SU-DHL-6 (cell line): ENCODE measurements at regions not wholly inside any gene's neighbourhood (a gene's known extent, or its start where the extent isn't known, plus 50 kb on each side); places are given as distances from the start of the nearest gene placed in this dataset.

Source experiments
- H2AFZ ChIP-seq: fragments of 200-600 bp; sonication (generic); 2 replicates; pipeline ENCODE4 v1.6.1; 2014; ENCODE audit warnings: low read depth, mild to moderate bottlenecking, moderate library complexity, mixed read lengths, antibody characterized with exemption, low read length; ENCODE audit not compliant: severe bottlenecking
- H3F3A ChIP-seq: fragments of 200-600 bp; shearing (Covaris generic); 2 replicates; pipeline ENCODE4 v1.6.0; 2016; ENCODE audit warnings: antibody characterized with exemption, mild to moderate bottlenecking; ENCODE audit not compliant: insufficient read depth
- H3K27ac ChIP-seq: fragments of 200-600 bp; sonication (generic); 2 replicates; pipeline ENCODE4 v1.5.1; 2016; ENCODE audit warnings: low read depth, mild to moderate bottlenecking, low read length, moderate library complexity, mixed read lengths
- H3K27me3 ChIP-seq: fragments of 200-600 bp; sonication (generic), shearing (Covaris generic); 2 replicates; pipeline ENCODE4 v1.6.0; 2014; ENCODE audit warnings: mild to moderate bottlenecking, low read length
- H3K36me3 ChIP-seq: fragments of 200-600 bp; sonication (generic); 2 replicates; pipeline ENCODE4 v1.6.1; 2014; ENCODE audit warnings: mild to moderate bottlenecking, low read length, mixed read lengths
- H3K4me2 ChIP-seq: fragments of 300-600, 200-600 bp; shearing (Covaris generic), sonication (generic); 2 replicates; pipeline ENCODE4 v1.6.0; 2014; ENCODE audit warnings: low read length, low read depth, mild to moderate bottlenecking; ENCODE audit not compliant: poor library complexity, severe bottlenecking
- H3K4me3 ChIP-seq: fragments of 200-600 bp; sonication (generic); 2 replicates; pipeline ENCODE4 v1.5.1; 2014; ENCODE audit warnings: antibody characterized with exemption, low read length, mild to moderate bottlenecking, mixed read lengths; ENCODE audit not compliant: insufficient read depth, poor library complexity, severe bottlenecking
- H3K79me2 ChIP-seq: fragments of 200-600 bp; sonication (generic); 2 replicates; pipeline ENCODE4 v1.6.1; 2014; ENCODE audit warnings: mild to moderate bottlenecking, low read length, moderate library complexity; ENCODE audit not compliant: insufficient read depth
- H3K9ac ChIP-seq: fragments of 200-600 bp; sonication (generic); 2 replicates; pipeline ENCODE4 v1.7.0; 2014; ENCODE audit warnings: mild to moderate bottlenecking, low read length
- H3K9me2 ChIP-seq: fragments of 200-600 bp; sonication (generic); replicated peaks from 2 replicates; pipeline ENCODE4 v1.6.1; 2014; ENCODE audit warnings: low read length; ENCODE audit not compliant: insufficient read depth
- H3K9me3 ChIP-seq: fragments of 200-600 bp; sonication (generic); 2 replicates; pipeline ENCODE4 v1.6.1; 2014; ENCODE audit warnings: low read length, mixed read lengths; ENCODE audit not compliant: insufficient read depth
- H4K20me1 ChIP-seq: fragments of 200-600 bp; sonication (generic); 2 replicates; pipeline ENCODE4 v1.6.1; 2014; ENCODE audit warnings: low read depth, mild to moderate bottlenecking, antibody characterized with exemption, low read length, moderate library complexity, mixed read lengths
- EZH2phosphoT487 ChIP-seq: fragments of 200-600 bp; sonication (generic), shearing (Covaris generic); conservative IDR thresholded peaks from 2 replicates; pipeline ENCODE4 v1.6.1; 2018; ENCODE audit warnings: mild to moderate bottlenecking, antibody characterized with exemption, low read length, moderate library complexity, mixed read lengths
- TF ChIP-seq, protein P1 (sequence below): fragments of 200-600 bp; sonication (generic); IDR thresholded peaks from one replicate; pipeline ENCODE4 v1.5.1; 2017; ENCODE audit warnings: antibody characterized with exemption, mild to moderate bottlenecking, low read length, moderate library complexity; ENCODE audit not compliant: insufficient read depth, poor library complexity, severe bottlenecking

DNA sequence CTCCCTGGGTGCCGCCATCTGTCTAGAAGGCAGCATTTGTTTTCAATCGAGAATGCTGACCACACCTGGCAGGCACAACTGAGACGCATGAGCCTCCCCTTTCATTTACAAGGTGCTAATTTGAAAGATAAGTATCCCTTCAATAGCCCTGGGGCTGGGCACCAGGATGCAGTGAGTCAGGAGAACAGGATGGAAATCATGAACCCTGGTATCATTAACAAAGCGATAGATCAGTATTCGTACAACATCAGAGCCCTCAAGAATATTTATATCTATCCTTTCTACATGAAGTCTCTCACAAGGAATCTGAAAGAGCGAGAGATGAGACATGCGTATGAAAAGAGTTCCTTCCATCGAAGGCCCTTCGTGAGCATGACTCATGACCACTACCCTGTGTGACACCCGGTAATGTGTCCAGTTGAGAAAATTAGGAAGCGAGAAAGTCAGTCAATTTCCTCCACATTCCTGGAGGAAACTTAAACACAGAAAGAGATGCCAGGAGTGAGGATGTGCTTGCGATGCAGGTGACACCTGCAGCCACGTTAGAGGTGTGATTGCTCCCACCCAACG, 123.1 kb upstream of the PITRM1 start:
- no peak for TF ChIP-seq EZH2phosphoT487
- TF ChIP-seq, protein P1, sequence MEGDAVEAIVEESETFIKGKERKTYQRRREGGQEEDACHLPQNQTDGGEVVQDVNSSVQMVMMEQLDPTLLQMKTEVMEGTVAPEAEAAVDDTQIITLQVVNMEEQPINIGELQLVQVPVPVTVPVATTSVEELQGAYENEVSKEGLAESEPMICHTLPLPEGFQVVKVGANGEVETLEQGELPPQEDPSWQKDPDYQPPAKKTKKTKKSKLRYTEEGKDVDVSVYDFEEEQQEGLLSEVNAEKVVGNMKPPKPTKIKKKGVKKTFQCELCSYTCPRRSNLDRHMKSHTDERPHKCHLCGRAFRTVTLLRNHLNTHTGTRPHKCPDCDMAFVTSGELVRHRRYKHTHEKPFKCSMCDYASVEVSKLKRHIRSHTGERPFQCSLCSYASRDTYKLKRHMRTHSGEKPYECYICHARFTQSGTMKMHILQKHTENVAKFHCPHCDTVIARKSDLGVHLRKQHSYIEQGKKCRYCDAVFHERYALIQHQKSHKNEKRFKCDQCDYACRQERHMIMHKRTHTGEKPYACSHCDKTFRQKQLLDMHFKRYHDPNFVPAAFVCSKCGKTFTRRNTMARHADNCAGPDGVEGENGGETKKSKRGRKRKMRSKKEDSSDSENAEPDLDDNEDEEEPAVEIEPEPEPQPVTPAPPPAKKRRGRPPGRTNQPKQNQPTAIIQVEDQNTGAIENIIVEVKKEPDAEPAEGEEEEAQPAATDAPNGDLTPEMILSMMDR = no peak
- Histone ChIP-seq H3K27me3 (no peaks in the 10 kb centered on the region; the same call in 1 of the 2 replicates), H3K4me2 (no peak overlapping the region), H3K79me2 (no peaks in the 10 kb centered on the region), H4K20me1 (no peaks in the 10 kb centered on the region), H3K4me3 (no peak overlapping the region), H3K9me3 (no peaks in the 10 kb centered on the region), H3K9ac (no peak overlapping the region), H2AFZ (no peak overlapping the region), H3K9me2 (no peaks in the 10 kb centered on the region), H3K27ac (no peak overlapping the region), H3K36me3 (no peaks in the 10 kb centered on the region), H3F3A (no peaks in the 10 kb centered on the region)

DNA sequence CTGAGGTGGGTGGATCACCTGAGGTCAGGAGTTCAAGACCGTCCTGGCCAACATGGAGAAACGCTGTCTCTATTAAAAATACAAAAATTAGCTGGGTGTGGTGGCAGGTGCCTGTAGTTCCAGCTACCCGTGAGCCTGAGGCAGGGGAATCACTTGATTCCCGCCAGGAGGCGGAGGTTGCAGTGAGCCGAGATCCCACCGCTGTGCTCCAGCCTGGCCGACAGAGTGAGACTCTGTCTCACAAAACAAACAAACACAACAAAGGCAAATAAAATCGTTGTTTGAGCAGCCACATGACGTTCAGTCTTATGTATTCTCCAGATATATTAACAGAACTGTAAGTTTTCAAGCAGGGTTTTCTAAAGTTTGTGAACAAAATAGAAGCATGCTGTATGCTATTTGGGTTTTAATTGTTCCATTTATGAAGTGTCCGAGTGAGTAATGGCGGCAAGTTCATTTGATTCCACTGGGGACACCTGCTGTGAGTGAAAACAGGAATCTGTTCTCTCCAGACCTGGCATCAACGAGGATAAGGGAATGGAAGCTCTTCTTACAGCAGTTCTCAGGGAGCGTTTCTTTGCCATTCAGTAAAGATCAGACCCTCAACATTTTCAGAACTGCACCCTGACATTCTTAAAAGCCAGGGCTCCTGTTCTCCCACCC, 122.5 kb upstream of the PITRM1 start:
- H2AFZ ChIP-seq = no peak overlapping the region
- no peaks in the 10 kb centered on the region for H4K20me1 ChIP-seq
- TF ChIP-seq, protein P1 = no peak
- TF ChIP-seq EZH2phosphoT487 = no peak

DNA sequence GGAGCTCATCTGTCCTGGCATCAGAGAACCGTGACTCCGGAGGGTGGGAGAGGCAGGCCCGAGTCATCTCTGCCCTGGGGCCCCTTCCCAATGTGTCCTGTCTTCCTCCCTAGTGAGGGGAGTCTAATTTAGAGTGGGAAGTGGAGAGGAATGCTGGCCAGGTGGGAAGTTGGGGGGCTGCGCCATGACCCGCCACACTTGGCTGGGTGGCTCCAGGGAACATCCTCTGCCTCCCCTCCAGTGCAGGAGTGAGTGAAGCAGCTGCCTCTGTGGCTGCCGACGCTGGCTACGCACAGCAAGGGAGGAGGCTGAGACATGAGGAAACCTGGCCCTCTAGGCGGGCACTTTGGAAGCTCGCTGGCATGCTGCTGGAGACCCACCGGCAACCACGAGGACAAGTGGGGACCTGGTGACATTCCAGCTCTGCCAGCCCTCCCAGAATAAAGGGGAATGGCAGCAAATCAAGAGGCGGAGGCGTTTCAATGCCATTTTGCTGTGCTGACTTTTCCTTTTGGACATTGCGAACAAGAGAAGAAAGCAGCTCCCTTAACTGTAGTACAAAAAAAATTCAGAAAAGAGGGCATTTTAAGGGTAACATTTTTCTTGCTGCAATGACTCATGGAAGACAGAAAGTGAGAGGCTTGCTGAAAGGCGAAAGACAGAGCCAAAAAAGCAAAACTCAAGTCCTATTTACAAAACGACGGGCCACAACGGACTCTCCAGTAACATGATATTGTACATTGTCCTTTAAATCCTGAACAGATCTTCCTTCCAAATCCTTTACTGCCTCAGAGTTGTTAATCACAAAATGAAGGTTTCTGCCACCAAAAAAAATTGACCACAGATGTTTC, 121.2 kb upstream of the PITRM1 start:
- TF ChIP-seq, protein P1 = no peak
- TF ChIP-seq EZH2phosphoT487 = no peak
- H3K27me3 ChIP-seq = no peaks in the 10 kb centered on the region
- no peaks in the 10 kb centered on the region for H3K9me3 ChIP-seq
- H3K36me3 ChIP-seq = no peaks in the 10 kb centered on the region
- no peak overlapping the region for H3K9ac ChIP-seq
- no peak overlapping the region for H3K4me3 ChIP-seq
- H3K9me2 ChIP-seq = no peaks in the 10 kb centered on the region
- no peaks in the 10 kb centered on the region for H3F3A ChIP-seq
- no peaks in the 10 kb centered on the region for H4K20me1 ChIP-seq
- no peaks in the 10 kb centered on the region for H3K79me2 ChIP-seq
- no peak overlapping the region for H2AFZ ChIP-seq
- H3K4me2 ChIP-seq = no peak overlapping the region
- no peak overlapping the region for H3K27ac ChIP-seq

More for the DNA sequence above, 122.5 kb upstream of the PITRM1 start:
- Histone ChIP-seq H3F3A (no peaks in the 10 kb centered on the region), H3K27ac (no peak overlapping the region), H3K27me3 (no peaks in the 10 kb centered on the region; the same call in 1 of the 2 replicates), H3K9me3 (no peaks in the 10 kb centered on the region), H3K79me2 (no peaks in the 10 kb centered on the region), H3K4me2 (no peak overlapping the region), H3K4me3 (no peak overlapping the region), H3K36me3 (no peaks in the 10 kb centered on the region), H3K9me2 (no peaks in the 10 kb centered on the region), H3K9ac (no peak overlapping the region)
